Bronchial epithelial cell (primary cell): ENCODE measurements at regions not wholly inside any gene's neighbourhood (a gene's known extent, or its start where the extent isn't known, plus 50 kb on each side); places are given as distances from the start of the nearest gene placed in this dataset.

Source experiments
- DNase-seq: peaks from one replicate; pipeline ENCODE4 v3.0.0-alpha.2; 2010; ENCODE audit warnings: low read depth
- FAIRE-seq: peaks from 2 replicates; lab custom pipeline; 2011; peaks lifted over from hg19 to GRCh38; lab: Jason Lieb, UNC
- H3K27me3 ChIP-seq: 2 replicates; pipeline ENCODE4 v1.5.1; 2011; ENCODE audit warnings: low read length; ENCODE audit not compliant: control insufficient read depth, insufficient read depth
- H3K36me3 ChIP-seq: 2 replicates; pipeline ENCODE4 v1.5.1; 2011; ENCODE audit warnings: low read length; ENCODE audit not compliant: control insufficient read depth, insufficient read depth
- H3K4me3 ChIP-seq: 2 replicates; pipeline ENCODE4 v1.5.1; 2011; ENCODE audit warnings: mild to moderate bottlenecking, low read depth, low read length, control low read depth
- TF ChIP-seq, protein P1 (sequence below): IDR thresholded peaks from 2 replicates; pipeline ENCODE4 v1.5.1; 2011; ENCODE audit warnings: mild to moderate bottlenecking, moderate library complexity, low read length, control low read depth, inconsistent platforms; ENCODE audit not compliant: insufficient read depth, severe bottlenecking

DNA sequence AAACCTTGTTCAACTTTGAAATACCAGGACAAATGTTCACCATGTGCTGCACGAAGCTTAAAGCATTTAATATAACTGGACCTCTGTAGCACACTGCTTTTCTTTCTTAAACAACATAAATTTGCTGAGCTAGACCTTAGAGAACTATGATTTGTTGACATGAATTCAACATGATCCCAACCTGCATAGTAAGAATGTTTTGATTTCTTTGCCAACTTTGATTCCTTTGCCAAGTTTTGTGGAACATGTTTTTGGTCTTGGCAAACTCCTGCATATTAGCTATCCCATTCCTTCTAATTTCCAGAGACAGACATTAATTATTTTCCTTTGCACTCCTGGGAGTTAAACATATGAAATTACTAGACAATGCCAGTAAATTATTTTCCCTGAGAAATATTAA, 197.2 kb upstream of the RBMS3 start:
- H3K36me3 ChIP-seq, result no peaks in the 10 kb centered on the region
- H3K27me3 ChIP-seq, result no peaks in the 10 kb centered on the region
- FAIRE-seq, result no peak
- no peak overlapping the region for H3K4me3 ChIP-seq
- no peak for DNase-seq
- TF ChIP-seq, protein P1, sequence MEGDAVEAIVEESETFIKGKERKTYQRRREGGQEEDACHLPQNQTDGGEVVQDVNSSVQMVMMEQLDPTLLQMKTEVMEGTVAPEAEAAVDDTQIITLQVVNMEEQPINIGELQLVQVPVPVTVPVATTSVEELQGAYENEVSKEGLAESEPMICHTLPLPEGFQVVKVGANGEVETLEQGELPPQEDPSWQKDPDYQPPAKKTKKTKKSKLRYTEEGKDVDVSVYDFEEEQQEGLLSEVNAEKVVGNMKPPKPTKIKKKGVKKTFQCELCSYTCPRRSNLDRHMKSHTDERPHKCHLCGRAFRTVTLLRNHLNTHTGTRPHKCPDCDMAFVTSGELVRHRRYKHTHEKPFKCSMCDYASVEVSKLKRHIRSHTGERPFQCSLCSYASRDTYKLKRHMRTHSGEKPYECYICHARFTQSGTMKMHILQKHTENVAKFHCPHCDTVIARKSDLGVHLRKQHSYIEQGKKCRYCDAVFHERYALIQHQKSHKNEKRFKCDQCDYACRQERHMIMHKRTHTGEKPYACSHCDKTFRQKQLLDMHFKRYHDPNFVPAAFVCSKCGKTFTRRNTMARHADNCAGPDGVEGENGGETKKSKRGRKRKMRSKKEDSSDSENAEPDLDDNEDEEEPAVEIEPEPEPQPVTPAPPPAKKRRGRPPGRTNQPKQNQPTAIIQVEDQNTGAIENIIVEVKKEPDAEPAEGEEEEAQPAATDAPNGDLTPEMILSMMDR, result no peak

DNA sequence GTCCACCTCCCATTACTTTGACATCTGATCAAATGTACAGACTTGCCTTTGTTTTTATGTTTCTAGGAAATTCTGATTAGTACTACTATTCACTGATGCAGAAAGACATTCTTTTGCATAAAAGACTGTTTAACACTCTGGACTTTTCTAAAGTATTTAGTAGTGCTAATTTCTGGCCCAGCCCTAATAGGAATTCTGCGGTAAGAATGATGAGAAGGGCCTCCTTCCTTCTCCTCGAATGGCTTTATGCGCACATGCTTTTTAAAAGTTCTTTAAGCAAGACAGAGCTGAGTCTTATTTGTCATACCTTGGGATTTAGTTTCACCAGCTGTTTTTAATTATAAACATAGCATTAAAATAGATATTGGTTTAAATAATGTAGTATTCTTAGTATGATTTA, 192.3 kb upstream of the RBMS3 start:
- Histone ChIP-seq H3K36me3 (no peaks in the 10 kb centered on the region), H3K4me3 (no peak overlapping the region), H3K27me3 (no peaks in the 10 kb centered on the region)
- FAIRE-seq (no peak), DNase-seq (no peak)
- TF ChIP-seq, protein P1, result no peak

DNA sequence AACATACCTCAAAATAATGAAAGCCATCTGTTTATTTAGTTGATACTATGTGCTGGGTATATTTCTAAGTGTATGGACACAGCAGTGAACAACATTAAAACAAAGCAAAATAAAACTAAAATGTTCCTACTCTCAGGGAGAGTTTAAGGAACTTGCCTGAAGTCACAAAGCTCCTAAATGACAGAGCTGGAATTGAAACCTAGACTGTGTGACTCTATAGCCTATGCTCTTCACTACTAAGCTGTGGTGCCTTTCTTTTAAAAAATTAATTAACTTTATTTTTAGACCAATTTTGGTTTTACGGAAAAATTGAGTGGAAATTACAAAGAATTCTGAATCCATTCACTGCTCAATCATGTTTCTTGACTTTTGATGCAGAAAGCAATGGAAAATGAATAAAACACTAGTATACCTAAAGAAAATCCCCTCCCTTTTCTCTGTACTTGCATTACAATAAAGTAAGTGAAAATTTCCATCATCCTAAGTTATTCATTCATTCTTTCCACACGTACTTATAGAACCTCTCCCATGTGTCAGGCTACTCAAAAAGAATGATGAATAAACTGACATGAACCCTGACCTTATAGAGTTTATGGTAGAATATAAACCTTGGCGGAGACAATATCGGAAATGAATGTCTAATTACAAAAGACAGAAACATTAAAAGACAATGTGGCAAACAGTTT, 189.8 kb upstream of the RBMS3 start:
- no peak for FAIRE-seq
- TF ChIP-seq, protein P1, result no peak
- Histone ChIP-seq H3K36me3 (no peaks in the 10 kb centered on the region), H3K27me3 (no peaks in the 10 kb centered on the region), H3K4me3 (no peak overlapping the region)
- DNase-seq, result no peak

DNA sequence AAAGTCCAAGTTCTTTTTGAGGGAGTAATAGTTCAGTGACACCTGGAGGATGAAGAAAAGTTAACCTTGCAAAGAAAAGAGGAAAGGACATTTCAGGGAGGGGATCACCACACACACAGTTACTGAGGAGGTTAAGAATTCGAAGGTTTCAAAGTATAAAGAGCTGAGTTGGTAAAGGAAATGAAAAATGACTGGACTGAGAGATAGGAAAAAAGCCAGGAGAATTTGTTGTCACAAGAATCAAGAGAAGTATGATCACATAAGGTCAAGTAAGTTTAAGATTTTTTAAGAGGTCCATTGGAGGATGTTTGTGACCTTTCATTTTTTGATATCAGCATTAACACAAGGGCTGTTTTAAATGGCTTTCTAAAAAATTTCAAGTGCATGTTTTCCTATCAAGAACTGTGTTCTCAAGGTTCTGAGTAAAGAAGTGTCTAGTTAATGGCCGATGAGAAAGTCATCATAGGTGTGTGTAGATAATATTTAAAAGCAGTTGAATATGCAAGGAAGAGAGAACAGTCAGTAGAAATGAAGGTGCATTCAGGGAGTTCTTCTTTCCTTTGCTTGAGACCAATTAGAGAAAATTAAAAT, 189.2 kb upstream of the RBMS3 start:
- TF ChIP-seq, protein P1, result no peak
- H3K36me3 ChIP-seq, result no peaks in the 10 kb centered on the region
- DNase-seq (no peak), FAIRE-seq (no peak)
- no peak overlapping the region for H3K4me3 ChIP-seq
- H3K27me3 ChIP-seq, result no peaks in the 10 kb centered on the region

DNA sequence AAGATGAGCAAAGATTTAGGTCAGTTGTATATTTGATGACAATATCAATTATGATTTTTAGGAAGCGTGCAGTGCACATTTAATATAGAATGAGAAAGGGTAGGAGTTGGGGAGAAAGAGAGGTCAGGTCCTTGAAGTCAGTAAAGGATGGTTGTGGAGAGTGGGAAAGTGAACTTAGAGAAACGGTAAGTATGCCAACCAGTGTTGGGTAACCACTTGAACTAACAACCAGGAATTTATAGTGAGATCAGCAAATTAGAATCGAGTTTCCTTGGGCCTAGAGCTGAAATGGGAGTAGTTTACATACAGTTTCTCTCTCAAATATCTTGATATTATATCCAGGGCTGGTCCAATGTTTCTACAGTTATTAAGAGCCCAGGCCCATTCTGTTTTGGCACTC, 188.5 kb upstream of the RBMS3 start:
- H3K36me3 ChIP-seq, result no peaks in the 10 kb centered on the region
- TF ChIP-seq, protein P1, result no peak
- no peak for DNase-seq
- FAIRE-seq, result no peak
- no peak overlapping the region for H3K4me3 ChIP-seq
- H3K27me3 ChIP-seq, result no peaks in the 10 kb centered on the region
